Keratinocyte (primary cell): ENCODE measurements at regions not wholly inside any gene's neighbourhood (a gene's known extent, or its start where the extent isn't known, plus 50 kb on each side); places are given as distances from the start of the nearest gene placed in this dataset.

ENCODE experiments used
- EZH2 ChIP-seq: IDR thresholded peaks from one replicate; pipeline ENCODE4 v1.6.1; 2012; ENCODE audit warnings: inconsistent platforms, mild to moderate bottlenecking, low read length, moderate library complexity
- TF ChIP-seq, protein P1 (sequence below), 3 experiments: IDR thresholded peaks in 1 of 3; conservative IDR thresholded peaks in 1 of 3; optimal IDR thresholded peaks in 1 of 3; 2 replicates in 2 of 3; 3 replicates in 1 of 3; pipeline versions ENCODE3 to v1.5.1; 2011; ENCODE audit warnings: low read length in 3 of 3, mild to moderate bottlenecking in 3 of 3, moderate library complexity in 2 of 3, control low read depth in 1 of 3, inconsistent platforms in 1 of 3; ENCODE audit not compliant: insufficient read depth in 2 of 3; ENCODE audit errors: extremely low read depth in 1 of 3

DNA sequence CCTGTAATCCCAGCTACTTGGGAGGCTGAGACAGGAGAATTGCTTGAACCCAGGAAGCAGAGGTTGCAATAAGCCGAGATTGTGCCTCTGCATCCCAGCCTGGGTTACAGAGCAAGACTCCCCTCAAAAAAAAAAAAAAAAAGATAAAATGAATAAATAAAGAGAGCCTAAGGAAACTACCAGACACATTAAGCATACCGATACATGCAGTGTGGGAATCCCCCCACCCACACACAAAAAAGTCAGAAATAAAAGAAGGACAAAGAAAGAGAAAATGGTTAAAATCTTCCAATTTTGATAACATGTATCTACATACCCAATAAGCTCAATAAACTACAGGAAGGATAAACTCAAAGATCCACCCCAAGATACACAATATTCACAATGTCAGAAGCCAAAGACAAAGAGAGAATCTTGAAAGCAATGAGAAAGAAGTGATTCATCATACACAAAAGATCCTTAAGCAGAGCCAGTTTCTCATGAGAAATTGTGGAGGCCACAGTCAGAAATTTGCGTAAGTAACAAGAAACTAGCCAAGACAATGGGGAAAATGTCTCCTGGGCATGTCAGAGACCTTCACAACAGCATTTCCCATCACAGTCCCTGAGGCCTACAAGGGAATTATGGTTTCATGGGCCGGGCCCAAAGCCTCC lies 1197.0 kb downstream of the AMY1C start:
- TF ChIP-seq, protein P1, sequence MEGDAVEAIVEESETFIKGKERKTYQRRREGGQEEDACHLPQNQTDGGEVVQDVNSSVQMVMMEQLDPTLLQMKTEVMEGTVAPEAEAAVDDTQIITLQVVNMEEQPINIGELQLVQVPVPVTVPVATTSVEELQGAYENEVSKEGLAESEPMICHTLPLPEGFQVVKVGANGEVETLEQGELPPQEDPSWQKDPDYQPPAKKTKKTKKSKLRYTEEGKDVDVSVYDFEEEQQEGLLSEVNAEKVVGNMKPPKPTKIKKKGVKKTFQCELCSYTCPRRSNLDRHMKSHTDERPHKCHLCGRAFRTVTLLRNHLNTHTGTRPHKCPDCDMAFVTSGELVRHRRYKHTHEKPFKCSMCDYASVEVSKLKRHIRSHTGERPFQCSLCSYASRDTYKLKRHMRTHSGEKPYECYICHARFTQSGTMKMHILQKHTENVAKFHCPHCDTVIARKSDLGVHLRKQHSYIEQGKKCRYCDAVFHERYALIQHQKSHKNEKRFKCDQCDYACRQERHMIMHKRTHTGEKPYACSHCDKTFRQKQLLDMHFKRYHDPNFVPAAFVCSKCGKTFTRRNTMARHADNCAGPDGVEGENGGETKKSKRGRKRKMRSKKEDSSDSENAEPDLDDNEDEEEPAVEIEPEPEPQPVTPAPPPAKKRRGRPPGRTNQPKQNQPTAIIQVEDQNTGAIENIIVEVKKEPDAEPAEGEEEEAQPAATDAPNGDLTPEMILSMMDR (optimal IDR thresholded peaks at IDR 0.05 in 1 of 3, IDR thresholded peaks at IDR 0.05 in 1 of 3, conservative IDR thresholded peaks at IDR 0.05 in 1 of 3; ENCODE audit: extremely low read depth in 1 of 3, insufficient read depth in 2 of 3, low read length in 3 of 3): no peak
- TF ChIP-seq EZH2: no peak
